ENCODE measurements at regions not wholly inside any gene's neighbourhood (a gene's known extent, or its start where the extent isn't known, plus 50 kb on each side); places are given as distances from the start of the nearest gene placed in this dataset.

DNA sequence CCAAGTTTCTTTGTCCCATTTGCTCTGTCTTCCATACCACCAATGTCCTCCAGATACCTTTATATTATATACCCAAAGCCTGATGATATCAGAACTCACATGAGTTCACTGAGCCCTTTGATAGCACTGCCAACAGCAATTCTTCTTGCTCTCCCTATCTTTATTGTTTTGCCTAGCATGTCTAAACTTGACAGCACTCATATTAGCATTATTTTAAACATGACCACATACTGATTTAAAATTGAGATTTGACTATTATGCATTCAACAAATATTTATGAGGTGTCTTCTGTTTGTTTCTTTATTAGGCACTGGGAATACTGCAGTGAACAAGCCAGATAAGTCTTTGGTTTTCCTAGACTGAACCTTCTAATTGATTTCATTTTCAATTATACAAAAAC is 587.3 kb upstream of the GCFC2 start:
- FAIRE-seq (no peak), DNase-seq (ENCODE audit: low spot score) (no peak), ATAC-seq (no peak)
- H3K4me2 ChIP-seq (ENCODE audit: low read depth, low read length): no peak overlapping the region
- H3K79me2 ChIP-seq (ENCODE audit: insufficient read depth, low read length): no peaks in the 10 kb centered on the region
- no peaks in the 10 kb centered on the region for H4K20me1 ChIP-seq (ENCODE audit: insufficient read depth, low read length)
- no peaks in the 10 kb centered on the region for H3K9me3 ChIP-seq (ENCODE audit: low read length)
- in situ Hi-C loops (cut with HindIII; ENCODE audit: extremely low pct_ligation_motif_present, low pct_unique_long_range_greater_than_20kb): no loop called here
- no peaks in the 10 kb centered on the region for H3K4me1 ChIP-seq (ENCODE audit: insufficient read depth, low read length)
- intact Hi-C loops (cut with micrococcal nuclease; ENCODE audit: unreplicated experiment): no loop called here
- no peak overlapping the region for H3K27ac ChIP-seq (ENCODE audit: extremely low read length, insufficient read depth, low read length)
- no TSS peak for BruUV-seq (replicated peaks)
- no peaks in the 10 kb centered on the region; a peak in 1 of 5 replicates for H3K27me3 ChIP-seq (ENCODE audit: control insufficient read depth in 1 of 2, insufficient read depth in 2 of 2, low read length in 2 of 2)
- CTCF ChIA-PET (ENCODE audit: low intra/inter-chr PET ratio, low total read pairs): no interaction called here
- TF ChIP-seq POLR2AphosphoS2 (IDR thresholded peaks at IDR 0.05; ENCODE audit: low read depth, low read length) (no peak), ZNF253 (CRISPR knock-in tag; IDR thresholded peaks at IDR 0.05; ENCODE audit: borderline replicate concordance) (no peak)
- TF ChIP-seq, protein P1, sequence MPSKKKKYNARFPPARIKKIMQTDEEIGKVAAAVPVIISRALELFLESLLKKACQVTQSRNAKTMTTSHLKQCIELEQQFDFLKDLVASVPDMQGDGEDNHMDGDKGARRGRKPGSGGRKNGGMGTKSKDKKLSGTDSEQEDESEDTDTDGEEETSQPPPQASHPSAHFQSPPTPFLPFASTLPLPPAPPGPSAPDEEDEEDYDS (CRISPR knock-in tag; IDR thresholded peaks at IDR 0.05): no peak
- TF ChIP-seq, protein P2, sequence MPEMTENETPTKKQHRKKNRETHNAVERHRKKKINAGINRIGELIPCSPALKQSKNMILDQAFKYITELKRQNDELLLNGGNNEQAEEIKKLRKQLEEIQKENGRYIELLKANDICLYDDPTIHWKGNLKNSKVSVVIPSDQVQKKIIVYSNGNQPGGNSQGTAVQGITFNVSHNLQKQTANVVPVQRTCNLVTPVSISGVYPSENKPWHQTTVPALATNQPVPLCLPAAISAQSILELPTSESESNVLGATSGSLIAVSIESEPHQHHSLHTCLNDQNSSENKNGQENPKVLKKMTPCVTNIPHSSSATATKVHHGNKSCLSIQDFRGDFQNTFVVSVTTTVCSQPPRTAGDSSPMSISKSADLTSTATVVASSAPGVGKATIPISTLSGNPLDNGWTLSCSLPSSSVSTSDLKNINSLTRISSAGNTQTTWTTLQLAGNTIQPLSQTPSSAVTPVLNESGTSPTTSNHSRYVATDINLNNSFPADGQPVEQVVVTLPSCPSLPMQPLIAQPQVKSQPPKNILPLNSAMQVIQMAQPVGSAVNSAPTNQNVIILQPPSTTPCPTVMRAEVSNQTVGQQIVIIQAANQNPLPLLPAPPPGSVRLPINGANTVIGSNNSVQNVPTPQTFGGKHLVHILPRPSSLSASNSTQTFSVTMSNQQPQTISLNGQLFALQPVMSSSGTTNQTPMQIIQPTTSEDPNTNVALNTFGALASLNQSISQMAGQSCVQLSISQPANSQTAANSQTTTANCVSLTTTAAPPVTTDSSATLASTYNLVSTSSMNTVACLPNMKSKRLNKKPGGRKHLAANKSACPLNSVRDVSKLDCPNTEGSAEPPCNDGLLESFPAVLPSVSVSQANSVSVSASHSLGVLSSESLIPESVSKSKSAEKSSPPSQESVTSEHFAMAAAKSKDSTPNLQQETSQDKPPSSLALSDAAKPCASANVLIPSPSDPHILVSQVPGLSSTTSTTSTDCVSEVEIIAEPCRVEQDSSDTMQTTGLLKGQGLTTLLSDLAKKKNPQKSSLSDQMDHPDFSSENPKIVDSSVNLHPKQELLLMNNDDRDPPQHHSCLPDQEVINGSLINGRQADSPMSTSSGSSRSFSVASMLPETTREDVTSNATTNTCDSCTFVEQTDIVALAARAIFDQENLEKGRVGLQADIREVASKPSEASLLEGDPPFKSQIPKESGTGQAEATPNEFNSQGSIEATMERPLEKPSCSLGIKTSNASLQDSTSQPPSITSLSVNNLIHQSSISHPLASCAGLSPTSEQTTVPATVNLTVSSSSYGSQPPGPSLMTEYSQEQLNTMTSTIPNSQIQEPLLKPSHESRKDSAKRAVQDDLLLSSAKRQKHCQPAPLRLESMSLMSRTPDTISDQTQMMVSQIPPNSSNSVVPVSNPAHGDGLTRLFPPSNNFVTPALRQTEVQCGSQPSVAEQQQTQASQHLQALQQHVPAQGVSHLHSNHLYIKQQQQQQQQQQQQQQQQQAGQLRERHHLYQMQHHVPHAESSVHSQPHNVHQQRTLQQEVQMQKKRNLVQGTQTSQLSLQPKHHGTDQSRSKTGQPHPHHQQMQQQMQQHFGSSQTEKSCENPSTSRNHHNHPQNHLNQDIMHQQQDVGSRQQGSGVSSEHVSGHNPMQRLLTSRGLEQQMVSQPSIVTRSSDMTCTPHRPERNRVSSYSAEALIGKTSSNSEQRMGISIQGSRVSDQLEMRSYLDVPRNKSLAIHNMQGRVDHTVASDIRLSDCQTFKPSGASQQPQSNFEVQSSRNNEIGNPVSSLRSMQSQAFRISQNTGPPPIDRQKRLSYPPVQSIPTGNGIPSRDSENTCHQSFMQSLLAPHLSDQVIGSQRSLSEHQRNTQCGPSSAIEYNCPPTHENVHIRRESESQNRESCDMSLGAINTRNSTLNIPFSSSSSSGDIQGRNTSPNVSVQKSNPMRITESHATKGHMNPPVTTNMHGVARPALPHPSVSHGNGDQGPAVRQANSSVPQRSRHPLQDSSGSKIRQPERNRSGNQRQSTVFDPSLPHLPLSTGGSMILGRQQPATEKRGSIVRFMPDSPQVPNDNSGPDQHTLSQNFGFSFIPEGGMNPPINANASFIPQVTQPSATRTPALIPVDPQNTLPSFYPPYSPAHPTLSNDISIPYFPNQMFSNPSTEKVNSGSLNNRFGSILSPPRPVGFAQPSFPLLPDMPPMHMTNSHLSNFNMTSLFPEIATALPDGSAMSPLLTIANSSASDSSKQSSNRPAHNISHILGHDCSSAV (CRISPR knock-in tag; IDR thresholded peaks at IDR 0.05; ENCODE audit: borderline replicate concordance): no peak
- H3K9ac ChIP-seq (ENCODE audit: insufficient read depth, low read depth, low read length): no peak overlapping the region
- H3K36me3 ChIP-seq (replicated peaks in 1 of 2; ENCODE audit: control insufficient read depth in 1 of 2, insufficient read depth in 2 of 2, low read length in 2 of 2): no peaks in the 10 kb centered on the region
- no peak overlapping the region for H3K4me3 ChIP-seq (replicated peaks in 1 of 3; ENCODE audit: insufficient read depth in 1 of 3, low read depth in 2 of 3, low read length in 3 of 3)
- POLR2A ChIA-PET: no interaction called here
- no peak overlapping the region for H2AFZ ChIP-seq (ENCODE audit: low read length)
